Endodermal cell (in vitro differentiated cells): ENCODE measurements at regions not wholly inside any gene's neighbourhood (a gene's known extent, or its start where the extent isn't known, plus 50 kb on each side); places are given as distances from the start of the nearest gene placed in this dataset.
"Not testable (repeated sequence)": the region's sequence is repeated elsewhere in the genome, so short reads cannot be mapped to it uniquely, and the experiment has no call there.

ENCODE experiments used
- DNase-seq: peaks from one replicate; pipeline ENCODE4 v3.0.0-alpha.2; 2017
- H3K27ac ChIP-seq: 2 replicates; pipeline ENCODE4 v1.5.1; 2013; ENCODE audit warnings: mild to moderate bottlenecking, low read depth, low read length, moderate library complexity
- H3K27me3 ChIP-seq: 2 replicates; pipeline ENCODE4 v1.6.1; 2013; ENCODE audit warnings: mild to moderate bottlenecking, low read length, moderate library complexity; ENCODE audit not compliant: insufficient read depth, control insufficient read depth, poor library complexity, severe bottlenecking
- H3K36me3 ChIP-seq: 2 replicates; pipeline ENCODE4 v1.7.0; 2013; ENCODE audit warnings: mild to moderate bottlenecking, low read length, moderate library complexity; ENCODE audit not compliant: control insufficient read depth, insufficient read depth
- H3K4me1 ChIP-seq: one replicate; pipeline ENCODE4 v1.7.0; 2013; ENCODE audit warnings: low read length; ENCODE audit not compliant: control insufficient read depth, insufficient read depth
- H3K4me3 ChIP-seq: 2 replicates; pipeline ENCODE4 v1.5.1; 2013; ENCODE audit warnings: mild to moderate bottlenecking, low read length, moderate library complexity
- H3K9ac ChIP-seq: 2 replicates; pipeline ENCODE4 v1.6.1; 2013; ENCODE audit warnings: mild to moderate bottlenecking, low read length, moderate library complexity; ENCODE audit not compliant: poor library complexity, severe bottlenecking; ENCODE audit errors: extremely low read depth
- H3K9me3 ChIP-seq: 2 replicates; pipeline ENCODE4 v1.6.1; 2013; ENCODE audit warnings: mild to moderate bottlenecking, low read length, moderate library complexity; ENCODE audit not compliant: control insufficient read depth
- H3K27ac Mint-ChIP-seq: 2 replicates; pipeline ENCODE4 v1.8.0; 2020; ENCODE audit warnings: mixed read lengths
- H3K27me3 Mint-ChIP-seq: 2 replicates; pipeline ENCODE4 v1.8.0; 2021; ENCODE audit warnings: mild to moderate bottlenecking, mixed read lengths; ENCODE audit not compliant: insufficient read depth
- H3K36me3 Mint-ChIP-seq: 2 replicates; pipeline ENCODE4 v1.8.0; 2020; ENCODE audit warnings: low read depth, mixed read lengths
- H3K4me1 Mint-ChIP-seq: 2 replicates; pipeline ENCODE4 v1.8.0; 2020; ENCODE audit warnings: mixed read lengths
- H3K4me3 Mint-ChIP-seq: 2 replicates; pipeline ENCODE4 v1.8.0; 2020; ENCODE audit warnings: mild to moderate bottlenecking, moderate library complexity, mixed read lengths
- H3K9me3 Mint-ChIP-seq: 2 replicates; pipeline ENCODE4 v1.8.0; 2020; ENCODE audit warnings: mild to moderate bottlenecking, mixed read lengths
- WGBS, 2 experiments: methylation state at CpG; one replicate each; pipeline versions ENCODE4 v1.1.5 to v1.1.7; 2013; ENCODE audit warnings: missing lambda C conversion rate in 2 of 2, mixed read lengths in 1 of 2; ENCODE audit not compliant: insufficient coverage in 1 of 2, insufficient read length in 1 of 2; 5-methylcytosine and 5-hydroxymethylcytosine counted together
- TF ChIP-seq, protein P1 (sequence below): fragments of 200-600 bp; sonication (generic); conservative IDR thresholded peaks from 2 replicates; pipeline ENCODE4 v1.5.0; 2021; ENCODE audit warnings: antibody characterized with exemption, mild to moderate bottlenecking

DNA sequence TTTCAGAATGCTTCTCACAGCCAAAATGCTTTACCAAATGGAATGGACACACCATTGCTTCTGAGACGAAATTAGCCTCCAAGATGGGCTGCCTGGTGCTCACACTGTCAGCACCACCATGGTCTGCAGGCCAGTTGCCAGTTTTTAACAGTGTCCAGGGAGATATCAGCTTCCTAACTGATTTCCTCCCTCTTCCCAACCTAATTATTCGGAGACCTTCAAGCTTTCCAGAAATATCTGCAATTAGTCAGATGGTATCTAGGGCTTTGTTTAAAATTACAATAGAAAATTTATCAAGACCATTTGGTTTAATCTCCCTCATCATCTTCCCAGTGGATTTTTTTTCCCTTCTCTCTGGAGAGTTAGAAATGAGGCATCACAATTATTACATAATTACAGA is 287.5 kb downstream of the ZPLD1 start:
- Mint-ChIP-seq H3K9me3 (no peaks in the 10 kb centered on the region), H3K36me3 (no peaks in the 10 kb centered on the region), H3K27me3 (peaks cover 2% of the 10 kb centered on the region), H3K27ac (no peak overlapping the region), H3K4me1 (no peaks in the 10 kb centered on the region), H3K4me3 (no peak overlapping the region)
- no peak for DNase-seq
- Histone ChIP-seq H3K9me3 (no peaks in the 10 kb centered on the region), H3K27me3 (no peaks in the 10 kb centered on the region), H3K4me1 (no peaks in the 10 kb centered on the region), H3K36me3 (no peaks in the 10 kb centered on the region), H3K27ac (no peak overlapping the region), H3K4me3 (no peak overlapping the region), H3K9ac (no peak overlapping the region)
- WGBS, 2 experiments, result 83 to 86% methylated on average over 1 to 2 of the region's 2 CpGs
- TF ChIP-seq, protein P1, sequence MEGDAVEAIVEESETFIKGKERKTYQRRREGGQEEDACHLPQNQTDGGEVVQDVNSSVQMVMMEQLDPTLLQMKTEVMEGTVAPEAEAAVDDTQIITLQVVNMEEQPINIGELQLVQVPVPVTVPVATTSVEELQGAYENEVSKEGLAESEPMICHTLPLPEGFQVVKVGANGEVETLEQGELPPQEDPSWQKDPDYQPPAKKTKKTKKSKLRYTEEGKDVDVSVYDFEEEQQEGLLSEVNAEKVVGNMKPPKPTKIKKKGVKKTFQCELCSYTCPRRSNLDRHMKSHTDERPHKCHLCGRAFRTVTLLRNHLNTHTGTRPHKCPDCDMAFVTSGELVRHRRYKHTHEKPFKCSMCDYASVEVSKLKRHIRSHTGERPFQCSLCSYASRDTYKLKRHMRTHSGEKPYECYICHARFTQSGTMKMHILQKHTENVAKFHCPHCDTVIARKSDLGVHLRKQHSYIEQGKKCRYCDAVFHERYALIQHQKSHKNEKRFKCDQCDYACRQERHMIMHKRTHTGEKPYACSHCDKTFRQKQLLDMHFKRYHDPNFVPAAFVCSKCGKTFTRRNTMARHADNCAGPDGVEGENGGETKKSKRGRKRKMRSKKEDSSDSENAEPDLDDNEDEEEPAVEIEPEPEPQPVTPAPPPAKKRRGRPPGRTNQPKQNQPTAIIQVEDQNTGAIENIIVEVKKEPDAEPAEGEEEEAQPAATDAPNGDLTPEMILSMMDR, result no peak

DNA sequence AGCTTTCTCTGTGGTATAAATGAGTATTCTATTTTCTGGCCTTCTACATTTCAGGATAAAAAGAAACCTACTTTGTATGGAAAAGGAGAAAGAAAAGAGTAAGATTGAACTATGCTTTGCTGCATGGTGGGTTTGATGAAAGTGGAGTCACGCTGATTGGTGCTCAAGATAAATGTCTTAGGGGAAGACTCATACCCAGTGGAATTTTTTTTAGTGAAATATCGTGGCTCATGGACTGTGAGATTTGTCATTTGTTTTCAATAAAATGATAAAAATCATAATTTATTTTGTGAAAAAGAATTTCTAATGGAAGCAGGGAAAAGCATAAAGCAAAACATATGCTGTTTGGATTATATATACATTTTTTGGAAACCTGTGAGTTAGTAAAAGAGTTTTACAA is 292.5 kb downstream of the ZPLD1 start:
- no peak overlapping the region for H3K27ac Mint-ChIP-seq
- Histone ChIP-seq H3K36me3 (no peaks in the 10 kb centered on the region), H3K4me3 (no peak overlapping the region), H3K4me1 (no peaks in the 10 kb centered on the region), H3K27me3 (no peaks in the 10 kb centered on the region), H3K9ac (no peak overlapping the region), H3K9me3 (no peaks in the 10 kb centered on the region), H3K27ac (no peak overlapping the region)
- WGBS, 2 experiments, result 83 to 100% methylated on average over 2 of the region's 2 CpGs
- H3K27me3 Mint-ChIP-seq, result peaks cover 2% of the 10 kb centered on the region
- no peaks in the 10 kb centered on the region for H3K4me1 Mint-ChIP-seq
- H3K4me3 Mint-ChIP-seq, result no peak overlapping the region
- H3K9me3 Mint-ChIP-seq, result peaks cover 2% of the 10 kb centered on the region
- DNase-seq, result no peak
- TF ChIP-seq, protein P1, result no peak
- no peaks in the 10 kb centered on the region for H3K36me3 Mint-ChIP-seq

DNA sequence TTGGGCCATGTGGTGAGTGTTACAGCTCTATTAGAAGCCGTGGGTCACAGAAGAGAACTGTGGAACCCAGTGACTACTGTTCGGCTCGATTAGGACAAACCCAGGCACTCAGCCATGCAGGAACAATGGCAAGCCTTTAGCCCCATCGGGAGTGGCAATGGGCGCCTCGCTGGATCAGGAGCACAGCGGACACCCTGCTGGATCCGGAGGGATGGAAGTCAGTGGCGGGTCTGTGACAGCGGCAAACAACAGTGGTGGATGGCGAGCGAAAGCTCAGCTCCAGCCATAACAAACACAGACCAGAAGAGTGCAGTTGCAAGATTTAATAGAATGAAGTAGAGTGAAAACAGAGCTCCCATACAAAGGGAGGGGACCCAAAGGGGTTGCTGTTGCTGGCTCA is 297.8 kb downstream of the ZPLD1 start:
- not testable (repeated sequence) for H3K27me3 ChIP-seq, H3K4me3 Mint-ChIP-seq, H3K9me3 Mint-ChIP-seq, H3K27ac Mint-ChIP-seq, DNase-seq, H3K36me3 ChIP-seq, H3K36me3 Mint-ChIP-seq, H3K4me3 ChIP-seq, H3K4me1 ChIP-seq, H3K27ac ChIP-seq, H3K27me3 Mint-ChIP-seq, H3K9me3 ChIP-seq, H3K9ac ChIP-seq
- peaks cover 14% of the 10 kb centered on the region for H3K4me1 Mint-ChIP-seq
- 93 to 94% methylated on average over 8 to 12 of the region's 12 CpGs for WGBS, 2 experiments
